Cardiac muscle cell (in vitro differentiated cells and primary cell): ENCODE measurements at regions not wholly inside any gene's neighbourhood (a gene's known extent, or its start where the extent isn't known, plus 50 kb on each side); places are given as distances from the start of the nearest gene placed in this dataset.
A peak's percentile ranks its signal among the peaks of the same experiment; 100 is the strongest.

Experiments used
- DNase-seq, 2 donors: peaks; one replicate each; pipeline versions ENCODE4 v3.0.0 to v3.0.0-alpha.2; 2010 to 2017; ENCODE audit warnings: low read depth in 1 of 2, low spot score in 1 of 2
- H3K27ac ChIP-seq: fragments of 200-600 bp; sonication (generic); 2 replicates; pipeline ENCODE4 v1.5.1; 2016
- H3K27me3 ChIP-seq: fragments of 200-600 bp; sonication (generic); 2 replicates; pipeline ENCODE4 v1.6.0; 2016; ENCODE audit warnings: control low read depth
- H3K36me3 ChIP-seq: fragments of 200-600 bp; sonication (generic); 2 replicates; pipeline ENCODE4 v1.5.1; 2016; ENCODE audit warnings: control low read depth
- H3K4me1 ChIP-seq: fragments of 200-600 bp; sonication (generic); 2 replicates; pipeline ENCODE4 v1.8.1; 2017; ENCODE audit warnings: low read depth, mild to moderate bottlenecking, mixed run types
- H3K4me3 ChIP-seq: fragments of 200-600 bp; sonication (generic); 2 replicates; pipeline ENCODE4 v1.5.1; 2016; ENCODE audit warnings: mild to moderate bottlenecking
- H3K9me3 ChIP-seq: fragments of 200-600 bp; sonication (generic); 2 replicates; pipeline ENCODE4 v1.5.1; 2017; ENCODE audit warnings: low read depth, mild to moderate bottlenecking, control low read depth
- CTCF ChIP-seq: IDR thresholded peaks from 2 replicates; pipeline ENCODE4 v1.5.1; 2012; ENCODE audit warnings: low read depth, mild to moderate bottlenecking, low read length

GRCh38 chr12:91327131-91327530 lies 144.5 kb upstream of the DCN start:
- H3K4me1 ChIP-seq: peaks cover 5% of the 10 kb centered on the region
- DNase-seq: peak in 1 of 2 donors; percentile 29
- no peaks in the 10 kb centered on the region for H3K9me3 ChIP-seq
- no peaks in the 10 kb centered on the region for H3K27me3 ChIP-seq
- TF ChIP-seq CTCF: no peak
- H3K4me3 ChIP-seq: no peak overlapping the region
- no peaks in the 10 kb centered on the region for H3K36me3 ChIP-seq
- H3K27ac ChIP-seq: no peak overlapping the region

- Histone ChIP-seq H3K27ac (no peak overlapping the region), H3K9me3 (no peaks in the 10 kb centered on the region), H3K36me3 (no peaks in the 10 kb centered on the region), H3K4me3 (no peak overlapping the region), H3K4me1 (peaks cover 5% of the 10 kb centered on the region), H3K27me3 (no peaks in the 10 kb centered on the region)
- TF ChIP-seq CTCF: peak; percentile 79
- DNase-seq: peak; percentile 63 to 83
Measured at GRCh38 chr12:91326058-91327027, 143.7 kb upstream of the DCN start.

- Histone ChIP-seq H3K4me3 (no peak overlapping the region), H3K27me3 (no peaks in the 10 kb centered on the region), H3K4me1 (peaks cover 1% of the 10 kb centered on the region), H3K9me3 (no peaks in the 10 kb centered on the region), H3K27ac (no peak overlapping the region), H3K36me3 (no peaks in the 10 kb centered on the region)
- DNase-seq: no peak
- TF ChIP-seq CTCF: no peak
Measured at GRCh38 chr12:91320999-91321398, 138.4 kb upstream of the DCN start.

- Histone ChIP-seq H3K4me3 (no peak overlapping the region), H3K4me1 (no peaks in the 10 kb centered on the region), H3K27ac (no peak overlapping the region), H3K27me3 (no peaks in the 10 kb centered on the region), H3K36me3 (no peaks in the 10 kb centered on the region), H3K9me3 (no peaks in the 10 kb centered on the region)
- no peak for DNase-seq
- no peak for TF ChIP-seq CTCF
Measured at GRCh38 chr12:91319071-91319760, 136.6 kb upstream of the DCN start.

- DNase-seq: no peak
- Histone ChIP-seq H3K4me3 (no peak overlapping the region), H3K27ac (no peak overlapping the region), H3K4me1 (no peaks in the 10 kb centered on the region), H3K36me3 (no peaks in the 10 kb centered on the region), H3K9me3 (no peaks in the 10 kb centered on the region), H3K27me3 (no peaks in the 10 kb centered on the region)
- TF ChIP-seq CTCF: no peak
Measured at GRCh38 chr12:91317306-91317705, 134.7 kb upstream of the DCN start.
